NCI-H1105 treated with DMSO at 0.1 percent for 48 hours (cell line): ENCODE measurements at regions not wholly inside any gene's neighbourhood (a gene's known extent, or its start where the extent isn't known, plus 50 kb on each side); places are given as distances from the start of the nearest gene placed in this dataset.
"Not testable (repeated sequence)": the region's sequence is repeated elsewhere in the genome, so short reads cannot be mapped to it uniquely, and the experiment has no call there.

ENCODE experiments used
- DNase-seq: peaks from one replicate; lab custom pipeline; 2025; lab: John Stamatoyannopoulos, UW

GRCh38 chr3:17833786-17834559, 91.5 kb upstream of the TBC1D5 start:
- DNase-seq = no peak

GRCh38 chr3:17832016-17832415, 89.6 kb upstream of the TBC1D5 start:
- DNase-seq = no peak

- DNase-seq = no peak
These were observed 88.9 kb upstream of the TBC1D5 start for GRCh38 chr3:17831366-17831765.

- no peak for DNase-seq
These were observed 88.4 kb upstream of the TBC1D5 start for GRCh38 chr3:17830788-17831187.

- no peak for DNase-seq
These were observed 86.0 kb upstream of the TBC1D5 start for GRCh38 chr3:17828388-17828787.

DNA sequence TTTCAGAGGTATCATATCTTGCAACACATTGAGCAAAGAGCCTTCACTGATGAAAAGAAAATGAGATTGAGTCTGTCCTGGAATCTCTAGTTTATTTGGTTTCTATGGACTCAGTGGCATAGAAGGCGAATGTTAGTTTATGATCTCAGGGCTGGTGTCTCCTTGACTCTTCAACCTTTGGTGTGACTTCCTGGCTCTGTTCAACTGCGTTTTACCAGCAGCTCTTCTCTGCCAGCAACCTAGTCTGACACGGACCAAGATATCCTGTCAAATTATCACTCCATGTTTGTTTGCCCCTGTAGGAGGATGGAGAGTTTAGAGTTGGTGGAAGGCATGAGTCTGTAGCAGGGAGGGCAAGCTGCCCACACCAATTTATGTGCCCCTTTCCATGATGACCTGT, 82.9 kb upstream of the TBC1D5 start:
- DNase-seq = no peak

GRCh38 chr3:17823816-17824215, 81.4 kb upstream of the TBC1D5 start:
- no peak for DNase-seq

DNA sequence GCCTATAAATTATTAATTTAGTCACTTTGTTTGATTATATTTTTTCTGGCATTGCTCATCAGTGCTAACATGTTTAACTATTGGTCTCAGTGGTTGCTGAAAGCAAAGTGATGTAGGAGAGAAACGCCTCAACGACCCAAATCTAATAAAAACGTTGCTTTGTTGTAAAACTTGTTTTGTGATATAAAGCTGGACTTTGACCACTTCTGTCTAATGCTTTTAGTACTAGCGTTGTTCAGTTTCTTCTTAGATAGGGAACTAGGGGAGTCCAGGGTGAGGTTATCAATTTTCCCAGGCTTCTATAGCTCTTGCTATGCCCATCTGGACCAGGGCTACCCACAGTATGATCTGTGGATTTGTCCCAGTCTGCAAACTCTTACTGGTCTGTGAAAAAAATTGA, 80.6 kb upstream of the TBC1D5 start:
- DNase-seq = no peak

GRCh38 chr3:17820704-17821103, 78.3 kb upstream of the TBC1D5 start:
- no peak for DNase-seq

GRCh38 chr3:17820275-17820674, 77.8 kb upstream of the TBC1D5 start:
- no peak for DNase-seq

DNA sequence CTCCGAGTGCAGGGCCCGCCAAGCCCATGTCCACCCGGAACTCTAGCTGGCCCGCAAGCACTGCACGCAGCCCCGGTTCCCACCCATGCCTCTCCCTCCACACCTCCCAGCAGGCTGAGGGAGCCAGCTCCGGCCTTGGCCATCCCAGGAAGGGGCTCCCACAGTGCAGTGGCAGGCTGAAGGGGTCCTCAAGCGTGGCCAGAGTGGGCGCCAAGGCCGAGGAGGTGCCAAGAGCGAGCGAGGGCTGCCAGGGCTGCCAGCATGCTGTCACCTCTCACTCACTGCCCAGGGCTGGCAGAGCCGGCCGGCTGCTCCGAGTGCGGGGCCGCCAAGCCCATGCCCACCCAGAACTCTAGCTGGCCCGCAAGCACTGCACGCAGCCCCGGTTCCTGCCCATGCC, 75.5 kb upstream of the TBC1D5 start:
- DNase-seq = not testable (repeated sequence)

DNA sequence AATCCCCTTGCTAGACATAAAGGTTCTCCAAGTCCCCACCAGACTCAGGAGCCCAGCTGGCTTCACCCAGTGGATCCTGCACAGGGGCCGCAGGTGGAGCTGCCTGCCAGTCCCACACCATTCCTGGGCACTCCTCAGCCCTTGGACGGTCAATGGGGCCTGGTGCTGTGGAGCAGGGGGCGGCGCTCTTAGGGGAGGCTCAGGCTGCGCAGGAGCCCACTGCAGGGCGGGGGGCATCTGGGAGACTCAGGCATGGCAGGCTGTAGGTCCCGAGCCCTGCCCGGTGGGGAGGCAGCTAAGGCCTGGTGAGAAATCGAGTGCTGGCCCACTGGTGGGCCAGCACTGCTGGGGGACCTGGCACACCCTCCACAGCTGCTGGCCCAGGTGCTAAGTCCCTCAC, 75.1 kb upstream of the TBC1D5 start:
- no peak for DNase-seq

DNA sequence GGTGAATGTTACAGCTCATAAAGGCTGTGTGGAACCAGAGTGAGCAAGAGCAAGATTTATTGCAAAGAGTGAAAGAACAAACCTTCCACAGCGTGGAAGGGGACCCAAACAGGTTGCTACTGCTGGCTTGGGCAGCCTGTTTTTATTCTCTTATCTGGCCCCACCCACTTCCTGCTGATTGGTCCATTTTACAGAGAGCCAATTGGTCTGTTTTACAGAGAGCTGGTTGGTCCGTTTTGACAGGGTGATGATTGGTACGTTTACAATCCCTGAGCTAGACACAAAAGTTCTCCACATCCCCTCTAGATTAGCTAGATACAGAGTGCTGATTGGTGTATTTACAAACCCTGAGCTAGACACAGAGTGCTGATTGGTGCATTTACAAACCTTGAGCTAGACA, 74.4 kb upstream of the TBC1D5 start:
- DNase-seq = not testable (repeated sequence)

DNA sequence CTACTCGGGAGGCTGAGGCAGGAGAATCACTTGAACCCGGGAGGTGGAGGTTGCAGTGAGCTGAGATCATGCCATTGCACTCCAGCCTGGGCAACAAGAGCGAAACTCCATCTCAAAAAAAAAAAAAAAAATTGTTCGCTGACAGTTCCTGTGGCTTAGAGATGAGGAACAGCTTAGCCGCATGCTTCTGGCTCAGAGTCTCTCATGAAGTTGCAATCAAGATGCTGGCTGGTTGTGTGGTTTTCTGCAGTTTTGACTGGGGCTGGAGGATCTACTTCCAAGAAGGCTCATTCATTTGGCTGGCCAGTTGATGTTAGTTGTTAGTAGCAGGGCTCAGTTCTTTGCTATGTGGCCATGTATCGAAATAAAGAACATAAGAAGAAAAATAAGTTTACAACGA, 69.9 kb upstream of the TBC1D5 start:
- not testable (repeated sequence) for DNase-seq

DNA sequence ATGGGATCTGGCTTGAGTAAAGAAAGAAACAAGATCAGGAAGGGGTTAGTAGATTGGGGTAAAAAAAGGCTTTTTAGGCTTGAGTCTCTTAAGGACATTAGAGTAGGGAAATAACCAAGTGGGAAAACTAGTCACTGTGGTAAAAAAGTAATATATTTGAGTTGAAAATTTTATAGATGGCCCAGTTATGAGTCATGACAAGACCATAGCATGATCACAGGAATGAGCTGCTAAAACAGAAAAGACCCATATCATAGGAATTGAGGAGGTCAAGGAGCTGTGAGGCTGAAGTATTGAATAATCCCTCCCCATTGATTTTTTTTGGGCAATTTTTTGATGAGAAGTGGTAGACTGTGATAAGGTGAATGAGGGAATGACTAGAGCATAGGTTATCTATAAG, 69.2 kb upstream of the TBC1D5 start:
- DNase-seq = no peak

DNA sequence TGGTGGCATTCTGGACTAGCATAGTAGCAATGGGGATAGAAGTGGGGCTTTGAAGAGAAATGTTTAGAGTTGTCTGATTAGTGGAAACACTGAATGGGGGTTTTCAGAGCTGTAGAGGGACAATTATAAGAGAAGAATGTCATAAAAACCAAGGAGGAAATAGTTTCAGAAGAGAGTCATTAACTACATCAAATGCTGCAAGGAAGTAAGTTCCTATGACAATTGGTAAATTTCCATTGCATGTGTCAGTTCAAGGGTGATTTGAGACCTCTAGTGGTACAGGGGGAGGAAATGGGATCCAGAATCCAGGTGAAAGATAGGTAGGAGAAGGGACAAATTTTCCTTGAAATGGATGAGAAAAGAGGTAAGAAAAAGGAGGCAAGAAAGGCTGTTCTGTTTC, 68.3 kb upstream of the TBC1D5 start:
- DNase-seq = no peak

DNA sequence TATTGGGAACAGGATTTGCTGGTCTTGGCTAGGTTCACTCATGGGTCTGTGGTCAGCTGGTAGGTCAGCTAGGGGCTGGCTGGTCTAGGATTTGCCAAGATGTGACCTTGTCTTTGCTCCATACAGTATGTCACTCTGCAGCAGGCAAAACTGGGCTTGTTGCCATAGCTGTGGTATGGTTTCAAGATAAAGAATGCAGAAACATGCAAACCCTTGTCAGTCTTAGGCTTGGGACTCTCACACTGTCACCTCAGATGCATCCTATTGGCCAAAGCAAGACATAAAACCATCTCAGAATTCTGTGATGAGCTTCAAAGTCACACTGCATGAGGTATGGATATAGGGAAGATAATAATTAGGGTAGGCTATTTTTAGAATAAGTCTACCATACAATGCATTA, 66.6 kb upstream of the TBC1D5 start:
- no peak for DNase-seq

DNA sequence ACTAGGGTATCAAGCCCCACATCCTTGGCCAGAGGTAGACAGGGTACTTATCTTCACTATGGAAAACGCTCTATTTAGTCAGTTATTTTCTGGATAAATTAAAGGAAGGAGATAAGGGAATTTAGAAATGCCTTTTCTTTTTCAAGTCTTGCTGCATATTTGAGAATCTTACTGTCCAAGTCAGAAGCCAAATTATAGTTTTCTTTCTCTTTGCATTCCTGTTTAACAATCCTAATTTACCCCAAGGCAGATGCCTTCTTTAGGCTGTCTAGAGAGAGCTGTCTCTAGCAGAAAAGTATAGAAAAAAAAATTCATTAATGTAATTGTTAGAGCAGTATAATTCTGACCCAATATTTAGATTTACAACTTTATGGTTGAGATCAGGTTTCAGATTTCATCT, 64.4 kb upstream of the TBC1D5 start:
- DNase-seq = no peak

GRCh38 chr3:17806201-17806600, 63.8 kb upstream of the TBC1D5 start:
- no peak for DNase-seq

DNA sequence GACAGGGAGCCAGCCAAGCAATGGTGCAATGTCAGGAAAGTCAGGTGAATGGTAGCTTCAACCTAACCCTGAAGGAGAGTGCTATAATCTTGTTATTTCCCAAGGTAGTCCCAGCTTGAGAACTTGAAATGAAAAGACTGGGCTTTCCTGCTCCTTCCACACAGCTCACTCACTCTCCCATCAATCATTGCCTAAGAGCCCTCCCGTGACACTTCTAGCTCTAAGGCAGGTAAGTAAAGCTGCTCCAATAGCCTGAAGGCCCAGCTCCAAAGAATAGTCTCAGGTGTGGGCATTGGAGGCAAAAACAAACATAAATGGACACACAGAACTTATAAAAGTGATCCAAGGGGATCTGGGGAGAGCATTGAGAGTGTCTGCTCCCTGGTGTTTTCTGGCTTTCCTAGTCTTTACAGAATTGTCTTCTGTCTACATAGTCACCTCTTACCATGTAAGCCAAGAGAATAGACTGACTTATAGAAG, 63.1 kb upstream of the TBC1D5 start:
- DNase-seq = no peak

DNA sequence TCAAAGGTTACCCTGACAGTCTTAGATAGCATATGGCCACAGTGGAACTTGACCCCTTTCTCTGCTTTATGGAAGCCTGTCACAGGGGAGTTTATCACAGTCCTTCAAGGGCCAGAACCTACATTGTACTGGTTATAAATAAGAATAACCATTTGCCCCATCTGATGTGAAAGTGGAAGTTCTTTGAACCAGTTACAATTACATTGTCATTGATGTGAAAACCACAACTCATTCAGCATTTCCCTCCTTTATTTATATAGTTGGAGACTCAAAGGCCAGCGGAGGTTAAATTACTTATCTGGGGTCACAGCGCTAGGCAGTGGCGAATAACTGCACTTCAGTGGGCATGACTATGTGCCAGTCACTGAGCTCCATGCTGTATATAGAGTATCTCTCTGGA, 60.5 kb upstream of the TBC1D5 start:
- no peak for DNase-seq

- no peak for DNase-seq
These were observed 58.7 kb upstream of the TBC1D5 start for GRCh38 chr3:17801131-17801530.

DNA sequence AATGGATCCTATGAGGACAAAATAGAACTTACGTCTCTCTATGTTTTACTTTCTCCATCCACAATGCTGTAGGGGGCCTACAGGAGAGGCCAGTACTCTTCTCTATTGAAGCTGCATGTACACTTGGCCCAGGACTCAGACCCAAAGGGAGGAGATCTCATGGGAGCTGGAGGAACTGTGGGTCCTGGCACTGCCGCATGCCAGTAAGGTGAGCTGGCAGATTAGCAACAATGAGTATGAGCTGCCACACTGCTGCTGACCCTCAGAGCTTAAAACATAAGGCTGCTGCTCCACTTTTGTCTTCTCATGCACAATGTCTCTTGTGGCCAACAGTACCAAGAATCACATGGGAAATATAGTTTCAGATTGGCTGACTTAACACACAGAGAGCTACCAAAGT, 57.8 kb upstream of the TBC1D5 start:
- no peak for DNase-seq

- DNase-seq = no peak
These were observed 56.9 kb upstream of the TBC1D5 start for GRCh38 chr3:17799312-17799711.
